GM21528 (cell line): ENCODE measurements at regions not wholly inside any gene's neighbourhood (a gene's known extent, or its start where the extent isn't known, plus 50 kb on each side); places are given as distances from the start of the nearest gene placed in this dataset.
"Not testable (repeated sequence)": the region's sequence is repeated elsewhere in the genome, so short reads cannot be mapped to it uniquely, and the experiment has no call there.

Experiments
- ATAC-seq: cut with Tn5 transposase; IDR thresholded peaks from one replicate; pipeline ENCODE4 v1.9.1; 2021; ENCODE audit warnings: mild to moderate bottlenecking, moderate library complexity; ENCODE audit not compliant: unreplicated experiment, low FRiP score

DNA sequence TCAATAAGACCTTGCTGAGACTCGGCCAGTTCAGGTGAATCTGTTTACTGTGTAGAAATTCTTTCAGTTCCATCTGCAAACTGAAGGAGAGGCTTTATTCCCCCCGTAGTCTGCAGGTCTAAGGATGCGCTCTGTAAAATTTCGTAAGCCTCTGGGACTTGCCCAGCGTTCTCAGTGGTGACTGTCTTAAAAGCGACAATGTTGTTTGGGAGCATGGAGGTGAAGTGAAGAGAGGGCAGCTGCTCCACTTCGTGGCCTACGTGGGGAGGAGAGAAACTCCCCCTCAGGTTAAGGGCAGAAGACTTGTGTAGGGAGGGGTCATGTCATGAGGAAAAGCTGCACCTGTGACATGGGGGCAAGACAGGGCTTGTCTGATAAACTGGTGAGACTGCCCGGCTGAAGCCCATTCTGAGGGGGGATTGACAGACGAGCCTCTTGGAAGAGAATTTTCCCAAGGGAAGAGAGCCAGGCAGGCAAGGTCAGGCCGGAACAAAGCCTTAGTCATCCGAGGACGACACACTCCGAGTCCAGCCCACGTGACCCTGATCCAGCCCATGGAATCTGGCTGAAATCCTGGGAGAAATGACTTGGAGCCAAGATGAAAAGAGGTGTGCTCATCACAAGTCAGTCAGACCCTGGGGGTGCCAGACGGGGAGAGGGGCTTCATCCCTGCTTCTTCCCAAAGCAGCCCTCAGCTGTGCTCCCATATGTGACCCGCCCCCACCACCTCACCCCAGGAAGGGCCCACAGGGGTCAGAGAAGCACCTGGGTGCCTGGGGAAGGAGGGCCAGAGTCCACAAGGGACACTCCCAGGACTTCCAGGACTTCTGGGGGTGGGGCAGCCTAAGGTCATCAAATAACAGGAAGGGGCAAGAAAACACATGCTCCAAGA is 88.5 kb upstream of the SH3BP4 start:
- ATAC-seq, result no peak

GRCh38 chr2:234861841-234862735 is 89.7 kb upstream of the SH3BP4 start:
- no peak for ATAC-seq

- ATAC-seq, result not testable (repeated sequence)
Observed at GRCh38 chr2:234859330-234859872, 92.4 kb upstream of the SH3BP4 start.

DNA sequence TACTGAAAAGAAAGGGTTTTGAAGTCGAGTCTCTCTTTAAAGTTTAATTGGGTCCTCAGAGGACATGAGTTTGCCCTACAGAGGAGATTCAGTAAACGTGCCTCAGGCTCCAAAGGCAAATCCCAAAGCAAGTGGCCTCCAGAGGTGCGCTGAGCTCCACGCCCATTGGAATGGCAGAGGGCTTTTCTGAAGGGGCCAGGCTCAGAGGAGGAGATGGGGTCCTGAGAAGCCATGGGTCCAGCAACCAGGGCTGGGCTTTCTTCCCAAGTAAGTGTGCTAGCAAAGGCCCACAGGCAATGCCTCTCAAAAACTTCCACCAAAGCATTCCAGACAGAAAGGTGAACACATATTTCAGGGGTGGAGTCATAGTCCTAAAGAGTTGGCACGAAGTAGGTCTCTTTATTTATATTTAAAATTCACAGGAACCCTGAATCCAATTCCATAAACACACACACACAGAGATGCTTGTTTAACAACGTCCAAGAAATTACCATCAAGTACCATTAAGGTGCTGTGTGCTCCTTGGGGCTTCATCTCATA is 93.0 kb upstream of the SH3BP4 start:
- ATAC-seq, result no peak

DNA sequence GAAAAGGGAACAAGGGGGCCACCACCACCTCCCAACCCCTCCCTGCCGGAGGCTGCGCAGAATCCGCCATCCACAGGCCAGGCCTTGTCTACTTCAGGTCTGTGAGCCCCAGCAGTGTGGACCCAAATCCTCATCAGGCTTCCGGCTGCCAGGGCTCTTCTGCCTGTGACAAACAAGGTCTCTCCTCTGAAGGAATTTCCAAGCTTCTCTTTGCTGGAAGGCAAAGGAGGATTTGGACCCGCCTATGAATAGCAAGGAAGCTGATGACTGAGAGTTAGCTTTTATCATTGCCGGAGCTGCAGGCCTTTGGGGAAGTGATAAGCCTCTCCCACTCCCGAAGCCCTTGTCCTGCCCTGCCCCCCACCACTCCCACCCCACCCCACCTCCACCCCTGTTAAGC is 93.7 kb upstream of the SH3BP4 start:
- ATAC-seq, result no peak

DNA sequence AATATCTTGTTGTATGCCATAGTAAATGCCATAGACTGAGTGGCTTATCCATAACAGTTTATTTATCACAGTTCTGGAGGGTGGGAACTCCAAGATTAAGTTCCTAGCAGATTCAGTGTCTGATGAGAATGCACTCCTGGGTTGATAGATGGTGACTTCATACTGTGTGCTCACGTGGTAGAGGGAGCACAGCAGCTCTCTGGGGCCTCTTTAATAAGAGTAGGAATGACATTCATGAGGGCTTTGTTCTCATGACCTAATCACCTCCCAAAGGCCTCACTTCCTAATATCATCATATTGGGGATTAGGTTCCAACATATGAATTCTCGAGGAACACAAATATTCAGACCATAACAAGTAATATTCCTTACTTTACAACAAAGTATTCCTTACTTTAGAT is 98.1 kb upstream of the SH3BP4 start:
- no peak for ATAC-seq

DNA sequence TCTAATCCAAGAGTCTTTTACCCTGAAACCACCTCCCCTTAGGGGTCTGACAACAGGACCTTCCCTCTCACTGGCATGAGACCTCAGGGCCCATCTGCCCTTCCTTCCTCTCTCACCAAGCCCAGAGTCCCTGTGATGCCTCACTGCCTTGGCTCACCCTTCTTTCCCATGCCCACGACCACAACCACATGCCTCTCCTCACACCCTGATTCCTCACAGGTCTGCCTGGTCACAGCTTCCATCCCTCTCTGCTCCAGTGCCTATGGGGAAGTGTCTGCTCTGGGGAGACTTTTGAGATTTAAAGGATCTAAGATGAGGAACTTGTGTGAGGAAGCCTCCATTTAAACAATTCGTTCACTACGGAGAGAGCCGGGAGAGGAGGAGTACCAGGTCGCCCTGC is 98.9 kb upstream of the SH3BP4 start:
- no peak for ATAC-seq

DNA sequence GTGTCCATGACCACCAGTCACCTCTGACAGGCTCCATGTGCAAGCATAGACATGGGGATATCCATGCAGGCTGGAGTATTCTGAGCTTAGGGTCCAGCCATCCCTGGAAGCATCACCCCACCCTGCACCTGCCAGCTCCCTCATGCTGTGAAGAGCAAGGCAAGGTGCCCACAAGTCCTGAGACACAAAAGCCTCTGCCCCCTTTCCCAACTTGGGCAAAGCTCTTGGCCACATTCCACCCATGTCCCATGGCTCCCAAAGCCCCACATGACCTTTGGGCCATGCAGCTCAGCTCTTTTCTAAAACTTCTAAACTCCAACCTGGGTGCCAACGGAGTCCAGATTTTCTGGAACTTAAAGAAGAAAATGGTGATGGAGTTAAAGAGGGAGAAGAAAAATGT is 99.8 kb upstream of the SH3BP4 start:
- ATAC-seq, result no peak

DNA sequence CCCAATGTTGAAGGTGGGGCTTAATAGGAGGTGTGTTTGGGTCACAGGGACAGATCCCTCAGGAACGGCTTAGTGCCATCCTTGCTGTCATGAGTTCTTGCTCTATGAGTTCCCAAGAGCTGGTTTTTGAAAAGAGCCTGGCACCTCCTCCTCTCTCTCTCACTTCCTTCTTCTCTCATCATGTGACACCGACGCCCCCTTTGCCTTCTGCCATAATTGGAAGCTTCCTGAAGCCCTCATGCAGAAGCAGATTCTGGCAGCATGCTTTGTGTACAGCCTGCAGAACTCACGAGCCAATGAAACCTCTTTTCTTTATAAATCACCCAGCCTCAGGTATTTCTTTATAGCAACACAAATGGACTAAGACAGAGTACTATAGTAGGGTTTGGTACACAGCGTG is 100.4 kb upstream of the SH3BP4 start:
- ATAC-seq, result no peak

DNA sequence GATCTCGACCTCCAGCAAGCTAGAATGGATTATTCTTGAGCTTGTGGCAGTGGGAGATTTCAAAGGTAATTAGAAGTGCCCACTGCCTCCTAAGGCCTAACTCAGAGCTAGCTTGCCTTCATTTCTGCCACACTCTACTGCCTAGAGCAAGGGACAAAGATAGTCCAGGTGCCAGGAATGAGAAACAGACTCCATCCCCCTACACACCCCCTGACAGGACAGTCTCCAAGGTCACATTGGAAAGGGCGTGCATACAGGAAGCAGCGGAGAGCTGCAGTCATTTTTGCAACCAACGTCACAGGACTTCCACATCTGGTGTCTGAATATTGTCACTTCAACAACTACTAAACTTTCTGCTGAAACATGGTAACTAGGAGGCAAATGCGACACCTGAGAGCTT is 101.0 kb upstream of the SH3BP4 start:
- no peak for ATAC-seq

- ATAC-seq, result no peak
Observed at GRCh38 chr2:234849678-234850077, 102.1 kb upstream of the SH3BP4 start.

DNA sequence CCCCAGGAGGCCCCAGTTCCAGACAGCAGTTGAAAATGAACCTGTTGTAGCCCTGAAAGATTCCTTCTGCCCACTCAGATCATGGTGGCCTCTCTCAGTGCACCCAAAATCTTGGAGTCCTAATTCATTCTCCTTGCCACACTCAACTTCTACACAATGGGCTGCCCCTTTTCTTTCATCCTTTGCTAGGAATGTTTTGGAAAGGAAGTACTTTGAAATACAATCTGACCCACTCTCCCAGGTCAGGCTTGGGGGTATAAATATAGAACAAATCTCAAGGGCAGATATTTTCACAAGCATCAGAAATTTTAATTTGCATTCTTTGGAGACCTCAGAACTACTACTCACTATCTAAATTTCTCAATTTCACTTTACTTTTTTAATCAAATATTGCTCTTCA is 103.2 kb upstream of the SH3BP4 start:
- ATAC-seq, result no peak

GRCh38 chr2:234847639-234848038 is 104.2 kb upstream of the SH3BP4 start:
- no peak for ATAC-seq

DNA sequence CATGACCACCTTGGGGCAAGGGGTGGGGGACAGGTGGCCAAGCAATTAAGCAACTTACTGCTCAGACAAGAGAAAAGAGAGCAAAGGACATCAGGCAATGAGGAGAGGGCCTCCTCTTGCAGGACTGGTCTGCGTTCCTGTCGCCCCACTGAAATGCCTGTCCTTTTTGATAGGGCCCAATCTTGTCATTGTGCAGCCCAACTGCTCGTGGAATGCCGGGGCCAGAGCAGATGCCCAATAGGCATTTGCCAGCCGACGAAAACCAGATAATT is 104.5 kb upstream of the SH3BP4 start:
- ATAC-seq, result no peak

DNA sequence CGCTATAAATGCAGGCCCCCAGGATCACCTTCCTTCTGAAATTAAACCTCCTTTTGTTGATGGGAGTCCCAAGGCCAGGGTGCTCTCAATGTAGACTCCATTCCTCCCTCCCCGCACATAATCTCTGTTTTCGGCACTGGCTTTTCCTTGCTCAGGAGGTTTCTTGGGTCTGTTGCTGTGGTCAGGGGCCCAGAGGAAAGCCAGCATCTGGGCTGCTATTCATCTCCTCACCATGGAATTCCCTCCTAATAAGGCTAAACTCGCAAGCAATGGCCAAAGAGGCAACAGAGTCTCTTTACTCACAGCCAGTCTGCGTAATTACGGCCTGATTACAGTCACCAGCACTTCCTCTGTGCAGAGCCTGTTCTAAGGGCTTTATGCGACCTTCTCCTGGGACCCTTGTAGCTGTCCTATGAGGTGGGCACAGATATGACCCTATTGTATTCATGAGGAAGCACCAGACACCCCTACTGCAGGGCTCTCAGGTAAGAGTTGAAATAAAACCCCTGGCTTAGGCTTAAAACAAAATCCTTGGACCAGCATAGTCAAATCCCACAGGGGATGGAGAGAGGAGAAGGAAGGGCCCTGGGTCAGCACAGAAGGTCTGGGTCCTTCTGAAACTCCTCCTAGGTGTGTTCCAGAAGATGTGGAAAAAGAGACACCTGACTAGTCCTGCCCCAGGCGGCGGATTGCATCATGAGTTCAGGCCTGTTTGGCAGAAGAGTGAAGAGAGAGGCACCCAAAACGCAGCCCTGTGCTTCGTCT is 105.0 kb upstream of the SH3BP4 start:
- no peak for ATAC-seq

GRCh38 chr2:234845602-234846590 is 105.9 kb upstream of the SH3BP4 start:
- ATAC-seq, result no peak

GRCh38 chr2:234843411-234843810 is 108.4 kb upstream of the SH3BP4 start:
- ATAC-seq, result no peak

- no peak for ATAC-seq
Observed at GRCh38 chr2:234842753-234843152, 109.1 kb upstream of the SH3BP4 start.

DNA sequence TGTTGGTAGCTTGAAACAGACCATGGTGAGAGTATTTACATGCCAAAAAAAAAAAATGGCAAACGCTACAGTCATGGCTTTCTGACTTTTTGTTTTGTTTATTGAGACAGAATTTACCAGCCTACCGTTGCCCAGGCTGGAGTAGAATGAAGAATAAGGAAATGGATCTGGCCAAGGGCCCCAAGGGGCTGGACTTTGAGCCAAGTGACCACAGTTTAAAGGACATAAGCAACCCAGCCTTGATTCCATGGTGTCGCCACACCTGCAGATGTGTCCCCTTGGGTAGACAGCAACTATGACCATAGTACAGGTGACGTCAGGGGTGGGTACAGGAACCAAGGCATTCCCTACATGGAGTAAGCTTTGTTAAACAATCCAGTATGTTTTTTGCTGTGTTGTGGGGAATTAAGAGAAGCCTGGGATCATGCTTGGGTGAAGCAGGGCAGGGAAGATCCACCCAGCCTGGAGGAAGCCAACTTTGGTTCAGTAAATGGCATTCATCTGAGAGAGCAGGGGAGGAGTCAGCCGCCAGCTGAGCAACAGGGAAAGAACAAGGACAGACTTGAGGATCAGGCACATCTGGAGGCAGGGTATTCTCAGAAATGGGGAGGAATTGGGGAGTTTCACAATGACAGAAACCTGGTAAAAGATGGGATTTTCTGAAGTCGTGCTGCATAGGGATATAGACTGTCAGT is 110.3 kb upstream of the SH3BP4 start:
- no peak for ATAC-seq
